ENCODE measurements at regions not wholly inside any gene's neighbourhood (a gene's known extent, or its start where the extent isn't known, plus 50 kb on each side); places are given as distances from the start of the nearest gene placed in this dataset.

DNA sequence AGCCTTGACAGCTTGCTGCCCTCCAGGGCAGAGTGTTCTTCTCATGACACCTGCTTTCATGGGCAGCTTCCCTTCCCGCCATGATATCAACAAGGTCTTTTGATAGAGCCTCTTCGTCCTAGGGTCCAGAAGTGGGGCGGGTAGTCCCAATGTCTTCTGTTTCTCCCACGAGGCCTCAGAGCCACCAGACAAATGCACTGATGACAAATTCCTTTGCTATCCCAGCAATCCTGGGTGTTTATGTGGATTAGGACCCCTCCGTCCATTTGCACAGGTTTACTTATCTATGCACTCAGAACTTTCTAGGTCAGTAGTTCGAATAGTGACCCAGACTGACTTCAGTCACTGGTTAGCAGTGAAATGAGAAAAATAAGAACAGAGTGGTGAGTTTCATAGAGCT is 52.6 kb upstream of the PRMT8 start:
- DNase-seq (ENCODE audit: low spot score, unreplicated experiment) = no peak
- TF ChIP-seq, protein P1, sequence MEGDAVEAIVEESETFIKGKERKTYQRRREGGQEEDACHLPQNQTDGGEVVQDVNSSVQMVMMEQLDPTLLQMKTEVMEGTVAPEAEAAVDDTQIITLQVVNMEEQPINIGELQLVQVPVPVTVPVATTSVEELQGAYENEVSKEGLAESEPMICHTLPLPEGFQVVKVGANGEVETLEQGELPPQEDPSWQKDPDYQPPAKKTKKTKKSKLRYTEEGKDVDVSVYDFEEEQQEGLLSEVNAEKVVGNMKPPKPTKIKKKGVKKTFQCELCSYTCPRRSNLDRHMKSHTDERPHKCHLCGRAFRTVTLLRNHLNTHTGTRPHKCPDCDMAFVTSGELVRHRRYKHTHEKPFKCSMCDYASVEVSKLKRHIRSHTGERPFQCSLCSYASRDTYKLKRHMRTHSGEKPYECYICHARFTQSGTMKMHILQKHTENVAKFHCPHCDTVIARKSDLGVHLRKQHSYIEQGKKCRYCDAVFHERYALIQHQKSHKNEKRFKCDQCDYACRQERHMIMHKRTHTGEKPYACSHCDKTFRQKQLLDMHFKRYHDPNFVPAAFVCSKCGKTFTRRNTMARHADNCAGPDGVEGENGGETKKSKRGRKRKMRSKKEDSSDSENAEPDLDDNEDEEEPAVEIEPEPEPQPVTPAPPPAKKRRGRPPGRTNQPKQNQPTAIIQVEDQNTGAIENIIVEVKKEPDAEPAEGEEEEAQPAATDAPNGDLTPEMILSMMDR (IDR thresholded peaks at IDR 0.05; ENCODE audit: unreplicated experiment) = no peak
- peaks cover 29% of the 10 kb centered on the region for H3K27me3 Mint-ChIP-seq
- H3K4me1 Mint-ChIP-seq (ENCODE audit: low read depth) = no peaks in the 10 kb centered on the region
- H3K27ac Mint-ChIP-seq = no peak overlapping the region
- no peak overlapping the region for H3K4me3 Mint-ChIP-seq (ENCODE audit: low read depth)
- H3K36me3 Mint-ChIP-seq (ENCODE audit: insufficient read depth) = no peaks in the 10 kb centered on the region
- H3K9me3 Mint-ChIP-seq (ENCODE audit: low read depth) = no peaks in the 10 kb centered on the region

All from progenitor cell of endocrine pancreas (in vitro differentiated cells).